ENCODE measurements at regions not wholly inside any gene's neighbourhood (a gene's known extent, or its start where the extent isn't known, plus 50 kb on each side); places are given as distances from the start of the nearest gene placed in this dataset.
"Not testable (repeated sequence)": the region's sequence is repeated elsewhere in the genome, so short reads cannot be mapped to it uniquely, and the experiment has no call there.

- TF ChIP-seq POLR2A (IDR thresholded peaks at IDR 0.05; ENCODE audit: low read depth); CTCF (IDR thresholded peaks at IDR 0.05); POLR2AphosphoS5 (IDR thresholded peaks at IDR 0.05); EP300 (IDR thresholded peaks at IDR 0.05): not testable (repeated sequence)
Observed at GRCh38 chr9:63704456-63704855, 1580.6 kb downstream of the FOXD4L5 start.

Measured in esophagus muscularis mucosa (tissue), 4 donors.